GM19455 (cell line): ENCODE measurements at regions not wholly inside any gene's neighbourhood (a gene's known extent, or its start where the extent isn't known, plus 50 kb on each side); places are given as distances from the start of the nearest gene placed in this dataset.
"Not testable (repeated sequence)": the region's sequence is repeated elsewhere in the genome, so short reads cannot be mapped to it uniquely, and the experiment has no call there.

Experiments
- ATAC-seq: cut with Tn5 transposase; IDR thresholded peaks from one replicate; pipeline ENCODE4 v1.9.1; 2021; ENCODE audit not compliant: unreplicated experiment

- not testable (repeated sequence) for ATAC-seq
Observed at GRCh38 chrY:6552930-6553329, 306.9 kb downstream of the TSPY2 start.

- not testable (repeated sequence) for ATAC-seq
Observed at GRCh38 chrY:6567030-6567429, 321.0 kb downstream of the TSPY2 start.
